ENCODE measurements at regions not wholly inside any gene's neighbourhood (a gene's known extent, or its start where the extent isn't known, plus 50 kb on each side); places are given as distances from the start of the nearest gene placed in this dataset.

DNA sequence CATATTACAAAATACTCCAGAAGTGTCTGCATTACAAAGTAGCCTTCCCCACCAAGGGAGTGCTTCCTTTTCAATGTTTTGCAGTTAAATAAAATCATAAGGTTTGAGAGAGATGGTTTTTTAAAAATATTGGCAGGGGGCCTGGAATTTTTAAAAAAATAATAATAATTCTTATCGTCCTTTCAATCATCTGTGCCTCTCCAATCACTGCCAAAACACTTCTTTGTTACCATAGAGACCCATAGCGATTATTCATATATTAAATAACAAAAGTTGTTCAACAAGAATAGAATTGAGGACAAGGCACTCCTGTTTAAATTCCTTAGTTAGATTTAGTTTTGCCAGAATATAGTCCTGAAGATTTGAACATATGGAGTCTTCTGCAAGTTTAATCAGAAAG is 203.1 kb downstream of the FAT4 start:
- no peaks in the 10 kb centered on the region for H3K4me1 ChIP-seq
- DNase-seq (ENCODE audit: low spot score in 2 of 2), result no peak
- H3K4me3 ChIP-seq, result no peak overlapping the region
- H3K36me3 ChIP-seq, result no peaks in the 10 kb centered on the region
- 18% methylated on average over 2 of the region's 2 CpGs for WGBS
- no peak overlapping the region for H3K27ac ChIP-seq
- H3K27me3 ChIP-seq, result no peaks in the 10 kb centered on the region
- no peaks in the 10 kb centered on the region for H3K9me3 ChIP-seq
- TF ChIP-seq POLR2A (IDR thresholded peaks at IDR 0.05) (no peak), POLR2AphosphoS5 (IDR thresholded peaks at IDR 0.05) (no peak), EP300 (IDR thresholded peaks at IDR 0.05) (no peak)
- TF ChIP-seq, protein P1, sequence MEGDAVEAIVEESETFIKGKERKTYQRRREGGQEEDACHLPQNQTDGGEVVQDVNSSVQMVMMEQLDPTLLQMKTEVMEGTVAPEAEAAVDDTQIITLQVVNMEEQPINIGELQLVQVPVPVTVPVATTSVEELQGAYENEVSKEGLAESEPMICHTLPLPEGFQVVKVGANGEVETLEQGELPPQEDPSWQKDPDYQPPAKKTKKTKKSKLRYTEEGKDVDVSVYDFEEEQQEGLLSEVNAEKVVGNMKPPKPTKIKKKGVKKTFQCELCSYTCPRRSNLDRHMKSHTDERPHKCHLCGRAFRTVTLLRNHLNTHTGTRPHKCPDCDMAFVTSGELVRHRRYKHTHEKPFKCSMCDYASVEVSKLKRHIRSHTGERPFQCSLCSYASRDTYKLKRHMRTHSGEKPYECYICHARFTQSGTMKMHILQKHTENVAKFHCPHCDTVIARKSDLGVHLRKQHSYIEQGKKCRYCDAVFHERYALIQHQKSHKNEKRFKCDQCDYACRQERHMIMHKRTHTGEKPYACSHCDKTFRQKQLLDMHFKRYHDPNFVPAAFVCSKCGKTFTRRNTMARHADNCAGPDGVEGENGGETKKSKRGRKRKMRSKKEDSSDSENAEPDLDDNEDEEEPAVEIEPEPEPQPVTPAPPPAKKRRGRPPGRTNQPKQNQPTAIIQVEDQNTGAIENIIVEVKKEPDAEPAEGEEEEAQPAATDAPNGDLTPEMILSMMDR (IDR thresholded peaks at IDR 0.05), result no peak

GRCh38 chr4:125518281-125518680 is 203.5 kb downstream of the FAT4 start:
- H3K36me3 ChIP-seq, result no peaks in the 10 kb centered on the region
- no peaks in the 10 kb centered on the region for H3K4me1 ChIP-seq
- TF ChIP-seq POLR2AphosphoS5 (IDR thresholded peaks at IDR 0.05) (no peak), POLR2A (IDR thresholded peaks at IDR 0.05) (no peak), EP300 (IDR thresholded peaks at IDR 0.05) (no peak)
- TF ChIP-seq, protein P1 (IDR thresholded peaks at IDR 0.05), result no peak
- no peak for DNase-seq (ENCODE audit: low spot score in 2 of 2)
- no peaks in the 10 kb centered on the region for H3K27me3 ChIP-seq
- H3K9me3 ChIP-seq, result no peaks in the 10 kb centered on the region
- 72% methylated on average over 1 of the region's 1 CpG for WGBS
- no peak overlapping the region for H3K27ac ChIP-seq
- no peak overlapping the region for H3K4me3 ChIP-seq

GRCh38 chr4:125519371-125520146 is 204.8 kb downstream of the FAT4 start:
- no peak for TF ChIP-seq POLR2A (IDR thresholded peaks at IDR 0.05)
- TF ChIP-seq EP300 (IDR thresholded peaks at IDR 0.05), result no peak
- TF ChIP-seq, protein P1 (IDR thresholded peaks at IDR 0.05), result no peak
- no peak for TF ChIP-seq POLR2AphosphoS5 (IDR thresholded peaks at IDR 0.05)
- Histone ChIP-seq H3K27me3 (no peaks in the 10 kb centered on the region), H3K4me1 (no peaks in the 10 kb centered on the region), H3K9me3 (no peaks in the 10 kb centered on the region), H3K4me3 (no peak overlapping the region), H3K27ac (no peak overlapping the region), H3K36me3 (no peaks in the 10 kb centered on the region)
- WGBS, result 79% methylated on average over 6 of the region's 6 CpGs
- DNase-seq (ENCODE audit: low spot score in 2 of 2), result no peak

DNA sequence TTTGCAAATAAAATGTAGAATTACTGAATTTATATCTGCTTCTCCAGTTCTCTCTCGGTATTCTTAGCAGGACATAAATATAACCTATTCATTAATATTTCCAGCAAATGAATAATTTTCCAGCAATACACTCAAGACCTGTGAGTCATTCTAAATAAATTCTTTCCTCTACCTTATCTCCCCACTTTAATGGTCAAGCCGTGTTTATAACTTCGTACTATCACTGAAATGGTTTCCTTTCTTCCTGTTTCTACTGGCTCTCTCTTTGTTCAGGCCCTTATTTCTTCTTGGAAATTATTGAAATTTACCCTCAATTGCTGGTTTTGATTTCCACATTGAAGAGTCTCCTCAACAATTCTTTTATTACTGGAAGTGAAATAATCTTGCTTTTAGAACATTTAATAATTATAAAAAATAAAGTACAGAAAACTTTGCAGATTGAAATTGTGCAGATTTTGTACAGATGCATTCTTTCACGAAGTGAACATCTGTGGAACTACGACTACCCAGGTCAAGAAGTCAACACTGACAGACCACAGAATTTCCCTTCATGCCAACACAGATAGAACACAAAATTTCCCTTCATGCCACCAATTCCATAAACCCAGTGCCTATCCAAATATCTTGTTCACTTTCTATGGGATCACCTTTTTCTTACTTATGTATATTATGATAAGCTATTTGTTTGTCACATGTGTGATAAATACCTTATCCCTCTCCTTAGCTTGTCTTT is 205.7 kb downstream of the FAT4 start:
- no peak overlapping the region for H3K27ac ChIP-seq

More for the DNA sequence above, 205.7 kb downstream of the FAT4 start:
- Histone ChIP-seq H3K27me3 (no peaks in the 10 kb centered on the region), H3K36me3 (no peaks in the 10 kb centered on the region), H3K9me3 (no peaks in the 10 kb centered on the region), H3K4me3 (no peak overlapping the region), H3K4me1 (no peaks in the 10 kb centered on the region)
- no peak for TF ChIP-seq EP300 (IDR thresholded peaks at IDR 0.05)
- no peak for TF ChIP-seq POLR2AphosphoS5 (IDR thresholded peaks at IDR 0.05)
- no peak for TF ChIP-seq POLR2A (IDR thresholded peaks at IDR 0.05)
- TF ChIP-seq, protein P1 (IDR thresholded peaks at IDR 0.05), result no peak
- WGBS, result 74% methylated on average over 5 of the region's 5 CpGs
- no peak for DNase-seq (ENCODE audit: low spot score in 2 of 2)

All from suprapubic skin (tissue), 4 donors.